ENCODE measurements at regions not wholly inside any gene's neighbourhood (a gene's known extent, or its start where the extent isn't known, plus 50 kb on each side); places are given as distances from the start of the nearest gene placed in this dataset.

- TF ChIP-seq CEBPB (IDR thresholded peaks at IDR 0.05; ENCODE audit: low read depth, low read length) (no peak), RCOR1 (IDR thresholded peaks at IDR 0.05; ENCODE audit: insufficient replicate concordance, low read length) (no peak), POLR2A (IDR thresholded peaks at IDR 0.05; ENCODE audit: low read depth, low read length) (no peak), MAZ (IDR thresholded peaks at IDR 0.05; ENCODE audit: borderline replicate concordance, low read depth, low read length) (no peak), MAFK (IDR thresholded peaks at IDR 0.05; ENCODE audit: low read depth, low read length) (no peak), SMC3 (IDR thresholded peaks at IDR 0.05; ENCODE audit: low read depth, low read length) (no peak), RAD21 (IDR thresholded peaks at IDR 0.05; ENCODE audit: low read length) (no peak), MXI1 (IDR thresholded peaks at IDR 0.05; ENCODE audit: borderline replicate concordance, low read depth, low read length) (no peak), RFX5 (IDR thresholded peaks at IDR 0.05; ENCODE audit: low read depth, low read length) (no peak), ELK1 (IDR thresholded peaks at IDR 0.05; ENCODE audit: borderline replicate concordance, low read depth, low read length) (no peak), CHD1 (IDR thresholded peaks at IDR 0.05; ENCODE audit: low read depth, low read length) (no peak), NFE2L2 (IDR thresholded peaks at IDR 0.05; ENCODE audit: low read depth, low read length) (no peak), CTCF (conservative IDR thresholded peaks at IDR 0.05; ENCODE audit: low read depth, low read length) (no peak)
- no CpG with 5 or more reads among the region's 1 CpG for WGBS, 2 experiments (ENCODE audit: extremely low coverage in 2 of 2, insufficient read length in 1 of 2)
- Histone ChIP-seq H3K56ac (ENCODE audit: extremely low read depth, insufficient read depth, low read length) (no peak overlapping the region), H3K9ac (ENCODE audit: low read depth, low read length) (no peak overlapping the region), H3K4me1 (ENCODE audit: control insufficient read depth, insufficient read depth, low read length) (peaks cover 5% of the 10 kb centered on the region), H2BK15ac (ENCODE audit: low read depth, low read length) (no peak overlapping the region), H3K27ac (ENCODE audit: insufficient read depth, low read length) (no peak overlapping the region), H3K23ac (ENCODE audit: low read depth, low read length) (0 out of 2 replicates have a peak overlapping the region, but pooled peaks have one; percentile 16), H3K4me2 (ENCODE audit: low read depth, low read length) (no peak overlapping the region), H2AK5ac (ENCODE audit: low read depth, low read length) (no peak overlapping the region), H3K4me3 (ENCODE audit: insufficient read depth, low read depth, low read length) (no peak overlapping the region), H2AK9ac (replicated peaks; ENCODE audit: low read depth, low read length, poor library complexity) (no peak overlapping the region), H3K9me1 (ENCODE audit: insufficient read depth, low read length) (peaks cover 19% of the 10 kb centered on the region; the same call in 1 of the 2 replicates), H2BK20ac (ENCODE audit: low read depth, low read length) (no peak overlapping the region), H4K8ac (ENCODE audit: low read depth in 2 of 2, low read length in 2 of 2) (no peak overlapping the region), H4K20me1 (ENCODE audit: insufficient read depth, low read length) (no peaks in the 10 kb centered on the region), H3K9me3 (ENCODE audit: control insufficient read depth, insufficient read depth, low read length) (no peaks in the 10 kb centered on the region), H3K14ac (replicated peaks; ENCODE audit: low read depth, low read length) (no peak overlapping the region; the same call in 1 of the 2 replicates), H3K27me3 (ENCODE audit: control insufficient read depth, insufficient read depth, low read length) (no peaks in the 10 kb centered on the region), H3K79me1 (ENCODE audit: low read depth in 1 of 2, low read length in 2 of 2) (peaks cover 8 to 27% of the 10 kb centered on the region in 2 experiments; a peak in 3 of 4 replicates), H2BK5ac (ENCODE audit: low read depth, low read length, poor library complexity, severe bottlenecking) (no peak overlapping the region), H3K18ac (ENCODE audit: low read depth, low read length) (no peak overlapping the region), H3K4ac (ENCODE audit: low read depth, low read length) (no peak overlapping the region), H4K91ac (ENCODE audit: insufficient read depth, low read depth, low read length) (peak overlapping the region; percentile 0; the same call in 1 of the 2 replicates), H4K5ac (ENCODE audit: low read depth, low read length) (no peak overlapping the region), H3K36me3 (ENCODE audit: control insufficient read depth, insufficient read depth, low read length) (peaks cover 5% of the 10 kb centered on the region; the same call in 1 of the 2 replicates), H2AFZ (replicated peaks; ENCODE audit: low read length, poor library complexity) (no peak overlapping the region), H2BK120ac (ENCODE audit: low read depth, low read length) (no peak overlapping the region)
- no TSS peak for BruUV-seq (replicated peaks)
- ATAC-seq (ENCODE audit: low read depth) (no peak), DNase-seq (no peak)
- intact Hi-C loops (cut with micrococcal nuclease): no loop called here
- dilution Hi-C loops (cut with HindIII; ENCODE audit: low sequenced_read_pairs, unreplicated experiment): no loop called here
- in situ Hi-C loops (cut with MboI; ENCODE audit: low sequenced_read_pairs): no loop called here
- ChIA-PET CTCF (no interaction called here), POLR2A (ENCODE audit: unreplicated experiment) (no interaction called here)
Observed at GRCh38 chr9:109935406-109936087, 155.5 kb downstream of the PALM2AKAP2 start.

Measured in IMR-90 (cell line).